HEK293 (cell line): ENCODE measurements at regions not wholly inside any gene's neighbourhood (a gene's known extent, or its start where the extent isn't known, plus 50 kb on each side); places are given as distances from the start of the nearest gene placed in this dataset.

Experiments used
- ATF2 ChIP-seq: fragments of 450-650 bp; formaldehyde crosslinking; IDR thresholded peaks from 2 replicates; pipeline ENCODE4 v1.5.1; 2016; ENCODE audit warnings: missing biosample characterization, missing genetic modification characterization, low read depth
- INSM2 ChIP-seq: fragments of 450-650 bp; formaldehyde crosslinking; IDR thresholded peaks from 2 replicates; pipeline ENCODE4 v1.5.1; 2016; ENCODE audit warnings: missing biosample characterization, missing genetic modification characterization
- OSR2 ChIP-seq: fragments of 450-650 bp; formaldehyde crosslinking; IDR thresholded peaks from 2 replicates; pipeline ENCODE4 v1.5.1; 2016; ENCODE audit warnings: missing biosample characterization, missing genetic modification characterization
- PRDM2 ChIP-seq: fragments of 450-650 bp; formaldehyde crosslinking; IDR thresholded peaks from 2 replicates; pipeline ENCODE4 v1.5.1; 2016; ENCODE audit warnings: missing biosample characterization, missing genetic modification characterization, borderline replicate concordance
- REPIN1 ChIP-seq: fragments of 450-650 bp; formaldehyde crosslinking; IDR thresholded peaks from 2 replicates; pipeline ENCODE4 v1.5.1; 2017; ENCODE audit warnings: missing biosample characterization, missing genetic modification characterization, low read depth
- REST ChIP-seq: fragments of 450-650 bp; formaldehyde crosslinking; IDR thresholded peaks from 2 replicates; pipeline ENCODE4 v1.5.1; 2016; ENCODE audit warnings: missing biosample characterization, missing genetic modification characterization
- SALL2 ChIP-seq: fragments of 450-650 bp; formaldehyde crosslinking; IDR thresholded peaks from 2 replicates; pipeline ENCODE4 v1.5.0; 2017; ENCODE audit warnings: missing biosample characterization, mild to moderate bottlenecking, missing genetic modification characterization, borderline replicate concordance
- SETDB1 ChIP-seq: IDR thresholded peaks from one replicate; pipeline ENCODE4 v1.6.1; 2017; ENCODE audit warnings: mild to moderate bottlenecking, low read length, moderate library complexity, mixed read lengths; ENCODE audit not compliant: insufficient read length
- TCF7L2 ChIP-seq: IDR thresholded peaks from 2 replicates; pipeline ENCODE4 v1.6.1; 2011; ENCODE audit warnings: low read depth, mild to moderate bottlenecking, inconsistent platforms, low read length, moderate library complexity, borderline replicate concordance
- ZBTB21 ChIP-seq: fragments of 450-650 bp; formaldehyde crosslinking; IDR thresholded peaks from 2 replicates; pipeline ENCODE4 v1.5.1; 2017; ENCODE audit warnings: missing biosample characterization, missing genetic modification characterization
- ZIC2 ChIP-seq: fragments of 450-650 bp; formaldehyde crosslinking; IDR thresholded peaks from 2 replicates; pipeline ENCODE4 v1.5.1; 2016; ENCODE audit warnings: missing biosample characterization, missing genetic modification characterization
- ZNF112 ChIP-seq: fragments of 450-650 bp; formaldehyde crosslinking; IDR thresholded peaks from 2 replicates; pipeline ENCODE4 v1.5.0; 2017; ENCODE audit warnings: missing biosample characterization, missing genetic modification characterization
- ZNF121 ChIP-seq: fragments of 450-650 bp; formaldehyde crosslinking; IDR thresholded peaks from 2 replicates; pipeline ENCODE4 v1.5.1; 2016; ENCODE audit warnings: missing biosample characterization, missing genetic modification characterization
- ZNF138 ChIP-seq: fragments of 450-650 bp; formaldehyde crosslinking; IDR thresholded peaks from 2 replicates; pipeline ENCODE4 v1.5.1; 2016; ENCODE audit warnings: missing biosample characterization, missing genetic modification characterization, borderline replicate concordance
- ZNF155 ChIP-seq: fragments of 450-650 bp; formaldehyde crosslinking; IDR thresholded peaks from 2 replicates; pipeline ENCODE4 v1.5.1; 2016; ENCODE audit warnings: missing biosample characterization, missing genetic modification characterization
- ZNF280D ChIP-seq: fragments of 450-650 bp; formaldehyde crosslinking; IDR thresholded peaks from 2 replicates; pipeline ENCODE4 v1.5.1; 2016; ENCODE audit warnings: missing biosample characterization, missing genetic modification characterization
- ZNF394 ChIP-seq: fragments of 450-650 bp; formaldehyde crosslinking; IDR thresholded peaks from 2 replicates; pipeline ENCODE4 v1.5.1; 2016; ENCODE audit warnings: missing biosample characterization, missing genetic modification characterization, mild to moderate bottlenecking, moderate library complexity, borderline replicate concordance
- ZNF501 ChIP-seq: fragments of 450-650 bp; formaldehyde crosslinking; IDR thresholded peaks from 2 replicates; pipeline ENCODE4 v1.5.1; 2016; ENCODE audit warnings: missing biosample characterization, missing genetic modification characterization
- ZNF558 ChIP-seq: fragments of 450-650 bp; formaldehyde crosslinking; IDR thresholded peaks from 2 replicates; pipeline ENCODE4 v1.5.1; 2016; ENCODE audit warnings: missing biosample characterization, missing genetic modification characterization
- ZNF571 ChIP-seq: fragments of 450-650 bp; formaldehyde crosslinking; IDR thresholded peaks from 2 replicates; pipeline ENCODE4 v1.5.0; 2017; ENCODE audit warnings: missing biosample characterization, missing genetic modification characterization
- ZNF600 ChIP-seq: fragments of 450-650 bp; formaldehyde crosslinking; IDR thresholded peaks from 2 replicates; pipeline ENCODE4 v1.5.1; 2016; ENCODE audit warnings: missing biosample characterization, missing genetic modification characterization
- ZNF658 ChIP-seq: fragments of 450-650 bp; formaldehyde crosslinking; IDR thresholded peaks from 2 replicates; pipeline ENCODE4; 2016; ENCODE audit warnings: missing biosample characterization, missing genetic modification characterization
- ZNF768 ChIP-seq: fragments of 450-650 bp; formaldehyde crosslinking; IDR thresholded peaks from 2 replicates; pipeline ENCODE4 v1.5.1; 2018; ENCODE audit warnings: missing biosample characterization, mild to moderate bottlenecking, missing genetic modification characterization
- ZSCAN23 ChIP-seq: fragments of 450-650 bp; formaldehyde crosslinking; IDR thresholded peaks from 2 replicates; pipeline ENCODE4 v1.5.1; 2016; ENCODE audit warnings: missing biosample characterization, missing genetic modification characterization

- TF ChIP-seq PRDM2 (tag by site-specific recombination) = no peak
- TF ChIP-seq ZNF121 (tag by site-specific recombination) = no peak
- TF ChIP-seq INSM2 (tag by site-specific recombination) = no peak
- TF ChIP-seq ZNF768 (tag by site-specific recombination) = no peak
- 0 out of 2 replicates have a peak, but pooled peaks have one; percentile 59 for TF ChIP-seq ZNF558 (tag by site-specific recombination)
- TF ChIP-seq REPIN1 (tag by site-specific recombination) = no peak
- TF ChIP-seq TCF7L2 = no peak
- peak; percentile 61; the same call in 1 of the 2 replicates for TF ChIP-seq ZBTB21 (tag by site-specific recombination)
- TF ChIP-seq ZNF658 (tag by site-specific recombination) = no peak
- TF ChIP-seq OSR2 = no peak
- no peak for TF ChIP-seq ZNF571
- TF ChIP-seq ZNF501 (tag by site-specific recombination) = no peak
- TF ChIP-seq REST = no peak
- TF ChIP-seq ZSCAN23 (tag by site-specific recombination) = no peak
- no peak for TF ChIP-seq ZNF112
- TF ChIP-seq SALL2 (tag by site-specific recombination) = no peak
- no peak for TF ChIP-seq ZNF394 (tag by site-specific recombination)
- TF ChIP-seq ZNF280D (tag by site-specific recombination) = no peak
- TF ChIP-seq ZNF155 = no peak
- no peak for TF ChIP-seq SETDB1
- TF ChIP-seq ZNF138 (tag by site-specific recombination) = no peak
- TF ChIP-seq ZIC2 (tag by site-specific recombination) = no peak
- no peak for TF ChIP-seq ZNF600
- peak; percentile 86 for TF ChIP-seq ATF2 (tag by site-specific recombination)
Measured at GRCh38 chr1:59179673-59180072, 117.2 kb upstream of the FGGY start (continued).
